ENCODE measurements at regions not wholly inside any gene's neighbourhood (a gene's known extent, or its start where the extent isn't known, plus 50 kb on each side); places are given as distances from the start of the nearest gene placed in this dataset.

GRCh38 chr18:60892855-60893254, 440.4 kb upstream of the CDH20 start:
- TF ChIP-seq CTCF (conservative IDR thresholded peaks at IDR 0.05; ENCODE audit: low read depth, low read length) (no peak), RCOR1 (IDR thresholded peaks at IDR 0.05; ENCODE audit: insufficient replicate concordance, low read length) (no peak), POLR2A (IDR thresholded peaks at IDR 0.05; ENCODE audit: low read depth, low read length) (no peak)

All from IMR-90 (cell line).